NCI-H146 (cell line): ENCODE measurements at regions not wholly inside any gene's neighbourhood (a gene's known extent, or its start where the extent isn't known, plus 50 kb on each side); places are given as distances from the start of the nearest gene placed in this dataset.

Source experiments
- DNase-seq: peaks from one replicate; lab custom pipeline; 2025; lab: John Stamatoyannopoulos, UW

GRCh38 chr11:13104619-13105236 is 95.6 kb downstream of the RASSF10 start:
- DNase-seq: peak; percentile 91

GRCh38 chr11:13105237-13105844 is 96.2 kb downstream of the RASSF10 start:
- peak; percentile 96 for DNase-seq

DNA sequence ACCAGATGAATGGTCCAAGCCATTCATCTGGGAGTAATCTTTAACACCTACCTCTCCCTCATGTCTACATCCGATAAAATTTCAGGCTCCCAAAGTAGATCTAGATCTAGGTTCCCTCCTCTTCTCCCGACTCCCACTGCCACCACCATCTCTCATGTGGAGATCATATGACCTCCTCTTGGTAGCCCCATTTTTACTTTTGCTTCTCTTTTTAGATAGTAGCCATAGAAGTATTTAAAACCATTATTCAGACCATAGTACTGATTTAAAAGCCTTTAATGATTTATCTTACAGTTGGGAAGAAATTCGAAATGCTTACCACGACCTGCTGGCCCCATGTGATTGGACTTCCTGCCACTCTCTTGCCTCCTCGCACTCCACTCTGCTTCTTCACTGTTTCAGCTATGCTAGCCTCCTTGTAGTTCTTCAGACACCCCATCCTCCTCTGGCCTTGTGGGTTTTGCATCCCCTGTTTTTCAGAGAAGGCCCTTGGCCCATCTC is 98.5 kb downstream of the RASSF10 start:
- no peak for DNase-seq

DNA sequence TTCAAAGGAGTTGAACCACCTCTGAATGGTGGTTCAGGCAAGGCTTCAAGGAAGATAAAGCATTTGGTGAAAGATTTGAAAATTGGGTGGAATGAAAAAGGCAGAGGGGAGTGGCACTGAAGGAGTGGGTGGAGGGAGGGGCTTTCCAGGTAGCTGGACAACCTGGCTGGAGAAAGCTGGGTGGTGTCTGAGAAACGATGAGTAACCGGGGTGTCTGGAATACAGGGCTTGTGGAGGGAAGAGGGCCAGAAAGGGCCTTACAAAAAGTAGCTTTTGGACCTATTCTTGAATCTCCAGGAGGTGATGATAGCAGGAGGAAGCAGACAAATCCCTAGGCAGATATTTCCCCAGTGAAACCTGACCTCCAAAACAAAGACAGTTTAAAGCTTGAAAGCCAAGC is 99.3 kb downstream of the RASSF10 start:
- DNase-seq: no peak

DNA sequence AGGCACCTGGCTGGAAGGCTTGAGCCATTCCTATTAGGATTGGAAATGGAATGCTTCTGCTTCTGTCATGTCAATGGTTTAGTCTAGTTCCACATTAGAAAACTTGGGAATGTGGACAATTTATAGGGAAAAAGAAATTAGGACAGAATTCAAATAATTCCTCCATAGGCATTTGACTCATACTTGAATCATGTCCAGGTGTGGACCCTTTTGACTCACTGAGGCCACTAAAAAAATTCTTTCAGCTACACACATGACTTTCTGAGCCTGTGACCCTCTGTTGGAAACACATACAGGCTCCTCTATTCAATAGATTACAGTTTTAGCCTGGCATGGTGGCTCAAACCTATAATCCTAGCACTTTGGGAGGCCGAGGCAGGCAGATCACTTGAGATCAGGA is 100.5 kb downstream of the RASSF10 start:
- DNase-seq: no peak

GRCh38 chr11:13110145-13110544 is 101.0 kb downstream of the RASSF10 start:
- no peak for DNase-seq

DNA sequence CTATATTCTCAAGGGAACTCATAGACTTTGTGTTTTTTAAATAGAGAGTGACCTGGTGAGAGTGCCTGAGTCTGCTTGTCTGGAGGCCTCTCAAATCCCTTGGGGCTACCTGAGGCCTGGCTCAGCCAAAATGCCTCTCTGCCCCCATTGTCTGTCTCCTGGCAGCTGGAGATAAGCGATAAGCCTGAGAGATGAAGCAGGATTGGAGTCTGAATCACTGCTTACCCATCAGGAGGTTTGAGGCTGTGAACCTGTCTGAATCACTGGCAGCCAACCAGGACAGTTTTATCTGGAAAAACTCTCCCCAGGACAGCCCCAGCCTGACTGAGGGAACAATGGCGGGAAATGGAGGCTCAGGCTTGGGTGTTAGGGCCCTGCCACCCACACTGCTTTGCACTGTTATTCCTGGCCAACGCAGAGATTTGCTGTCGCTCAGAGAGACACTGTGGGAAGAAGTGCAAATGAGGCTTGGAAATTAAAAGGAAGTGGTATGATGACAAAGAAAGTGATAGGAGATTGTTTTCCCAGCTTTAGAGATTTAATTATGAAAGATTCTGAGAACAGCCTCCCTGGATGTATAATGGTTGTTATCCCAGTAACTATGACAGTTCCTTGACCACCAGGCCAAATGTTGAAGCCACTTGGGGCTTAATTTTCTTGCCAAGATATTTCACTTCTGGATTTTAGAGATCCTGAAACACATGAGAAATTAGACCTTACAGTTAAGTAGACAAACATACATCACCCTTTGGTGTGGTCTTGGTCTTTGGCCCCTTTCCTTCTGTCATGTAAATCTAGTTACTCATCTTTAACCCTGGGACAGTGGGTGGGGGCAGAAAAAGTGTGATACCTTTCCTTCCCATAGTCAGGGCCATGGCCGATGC is 102.1 kb downstream of the RASSF10 start:
- peak; percentile 26 for DNase-seq

DNA sequence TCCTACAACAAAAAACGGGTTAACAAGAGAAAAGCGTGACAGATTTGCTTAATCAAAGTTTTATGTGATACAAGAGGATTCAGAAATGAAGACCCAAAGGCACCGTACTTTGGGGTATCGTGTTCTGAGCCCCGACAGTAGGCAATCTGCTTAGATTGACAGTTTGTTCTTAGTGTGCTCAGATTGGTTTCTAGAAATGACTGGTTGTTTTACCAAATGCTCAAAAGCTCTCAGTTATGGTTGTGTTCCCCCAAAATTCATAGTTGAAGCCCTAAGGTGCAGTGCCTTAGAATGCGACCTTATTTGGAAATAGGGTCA is 102.7 kb downstream of the RASSF10 start:
- no peak for DNase-seq

- DNase-seq: peak; percentile 95
These were observed 105.7 kb downstream of the RASSF10 start for GRCh38 chr11:13114566-13115379.

GRCh38 chr11:13115380-13115675 is 106.2 kb downstream of the RASSF10 start:
- DNase-seq: no peak

GRCh38 chr11:13116491-13116890 is 107.4 kb downstream of the RASSF10 start:
- DNase-seq: no peak

- no peak for DNase-seq
These were observed 108.2 kb downstream of the RASSF10 start for GRCh38 chr11:13117344-13117743.

GRCh38 chr11:13118194-13118593 is 109.1 kb downstream of the RASSF10 start:
- no peak for DNase-seq

DNA sequence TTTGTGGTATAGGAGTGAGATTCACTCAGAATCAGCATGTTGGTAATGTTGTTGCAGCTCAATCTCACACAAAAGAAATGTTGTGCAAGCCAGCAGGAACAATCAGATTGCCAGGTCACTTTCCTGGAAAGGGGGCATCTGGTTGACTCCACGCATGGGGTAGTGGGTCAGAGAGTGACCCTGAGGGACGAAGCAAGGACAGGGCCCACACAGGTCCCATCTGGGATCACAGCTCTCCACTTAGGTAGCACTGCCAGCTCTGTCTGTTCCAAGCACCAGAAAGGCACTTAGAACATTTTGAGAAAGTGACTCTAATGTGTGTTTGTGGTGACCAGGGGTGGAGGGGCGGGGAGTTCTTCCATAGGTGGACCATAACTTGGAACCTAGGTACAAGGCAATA is 109.5 kb downstream of the RASSF10 start:
- no peak for DNase-seq

- DNase-seq: no peak
These were observed 110.2 kb downstream of the RASSF10 start for GRCh38 chr11:13119361-13119760.

- no peak for DNase-seq
These were observed 110.9 kb downstream of the RASSF10 start for GRCh38 chr11:13119941-13120520.

DNA sequence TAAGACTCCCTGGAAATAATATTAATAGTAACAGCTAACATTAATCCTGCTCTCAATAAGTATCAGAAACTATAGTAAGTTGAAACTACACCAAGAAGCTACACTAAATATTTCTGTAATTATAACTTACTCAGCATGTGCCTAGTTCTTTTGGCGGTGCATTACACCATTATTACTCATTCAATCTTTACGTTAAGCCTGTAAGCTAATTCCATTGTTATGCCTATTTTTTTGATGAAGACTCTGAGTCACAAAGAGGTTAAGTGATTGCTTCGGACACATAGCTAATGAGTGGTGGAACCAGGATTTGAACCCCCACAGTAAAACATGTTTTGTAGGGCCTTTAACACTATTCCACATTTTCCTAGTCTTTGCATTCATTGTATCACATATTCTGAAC is 111.6 kb downstream of the RASSF10 start:
- DNase-seq: no peak

DNA sequence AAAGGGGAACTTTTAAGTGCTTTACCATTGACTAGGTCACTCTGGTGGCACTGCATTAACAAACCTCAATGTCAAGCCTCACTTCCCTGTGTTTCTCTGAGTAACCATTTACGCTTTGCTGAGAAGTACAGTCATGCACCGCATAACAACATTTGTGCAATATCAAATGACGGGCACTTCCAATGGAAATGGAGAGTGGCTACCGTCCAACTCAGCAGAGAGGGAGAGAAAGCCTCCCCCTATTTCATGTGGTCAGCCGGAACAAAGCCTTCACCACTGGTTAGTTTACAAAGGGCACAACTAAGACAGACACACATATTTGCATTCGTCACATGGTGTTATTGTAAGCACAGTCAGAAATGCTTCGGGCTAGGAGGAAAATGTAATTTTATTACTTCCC is 117.3 kb downstream of the RASSF10 start:
- DNase-seq: peak; percentile 75

DNA sequence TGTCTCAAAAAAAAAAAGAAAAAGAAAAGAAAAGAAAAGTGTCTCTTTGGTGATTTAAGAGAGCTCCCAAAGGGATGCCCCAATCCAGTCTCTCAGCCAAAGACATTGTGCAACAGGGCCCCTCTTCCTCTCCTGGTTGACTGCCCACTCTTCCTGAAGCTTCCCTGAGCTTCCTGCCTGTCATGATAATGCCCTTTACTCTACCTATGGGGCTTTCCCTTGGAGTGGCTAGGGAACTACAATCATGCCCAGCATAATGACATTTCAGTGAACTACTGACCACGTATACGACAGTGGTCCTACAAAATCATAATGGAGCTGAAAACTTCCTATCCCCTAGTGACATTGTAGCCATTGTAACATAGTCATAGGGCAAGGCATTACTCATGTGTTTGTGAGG is 118.0 kb downstream of the RASSF10 start:
- DNase-seq: no peak

DNA sequence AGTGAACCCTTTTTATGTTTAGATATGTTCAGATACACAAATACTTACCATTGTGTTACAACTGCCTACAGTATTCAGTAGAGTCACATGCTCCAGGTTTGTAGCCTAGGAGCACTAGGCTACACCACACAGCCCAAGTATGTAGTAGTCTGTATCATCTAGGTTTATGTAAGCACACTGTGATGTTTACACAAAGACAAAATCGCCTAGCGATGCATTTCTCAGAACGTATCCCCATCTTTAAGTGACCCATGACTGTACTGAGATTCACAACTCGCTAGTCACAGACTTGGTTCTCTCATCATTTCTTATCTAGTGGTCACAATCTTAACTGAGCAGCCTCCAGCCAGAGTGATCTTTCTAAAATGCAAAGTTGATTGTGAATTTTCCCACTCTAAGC is 119.2 kb downstream of the RASSF10 start:
- DNase-seq: no peak

GRCh38 chr11:13134066-13134465 is 125.0 kb downstream of the RASSF10 start:
- DNase-seq: peak; percentile 15

- no peak for DNase-seq
These were observed 125.8 kb downstream of the RASSF10 start for GRCh38 chr11:13134886-13135285.
